Progenitor cell of endocrine pancreas (in vitro differentiated cells): ENCODE measurements at regions not wholly inside any gene's neighbourhood (a gene's known extent, or its start where the extent isn't known, plus 50 kb on each side); places are given as distances from the start of the nearest gene placed in this dataset.

Experiments
- DNase-seq: peaks from one replicate; pipeline ENCODE4 v3.0.0; 2021; ENCODE audit warnings: low spot score; ENCODE audit not compliant: unreplicated experiment
- H3K27ac Mint-ChIP-seq: 2 replicates; pipeline ENCODE4 v1.8.0; 2021; ENCODE audit warnings: mild to moderate bottlenecking, moderate library complexity, mixed read lengths
- H3K27me3 Mint-ChIP-seq: 2 replicates; pipeline ENCODE4 v1.8.0; 2021; ENCODE audit warnings: mixed read lengths
- H3K36me3 Mint-ChIP-seq: 2 replicates; pipeline ENCODE4 v1.8.0; 2022; ENCODE audit warnings: mixed read lengths; ENCODE audit not compliant: insufficient read depth
- H3K4me1 Mint-ChIP-seq: 2 replicates; pipeline ENCODE4 v1.8.0; 2021; ENCODE audit warnings: low read depth, mixed read lengths
- H3K4me3 Mint-ChIP-seq: 2 replicates; pipeline ENCODE4 v1.8.0; 2021; ENCODE audit warnings: low read depth, mild to moderate bottlenecking, moderate library complexity, mixed read lengths
- H3K9me3 Mint-ChIP-seq: 2 replicates; pipeline ENCODE4 v1.8.0; 2021; ENCODE audit warnings: low read depth, mixed read lengths
- CTCF ChIP-seq: fragments of 200-600 bp; sonication (generic); IDR thresholded peaks from one replicate; pipeline ENCODE4 v1.5.0; 2021; ENCODE audit warnings: antibody characterized with exemption, mild to moderate bottlenecking; ENCODE audit not compliant: unreplicated experiment

GRCh38 chr14:44654591-44654990 is 147.5 kb upstream of the FSCB start:
- no peak overlapping the region for H3K4me3 Mint-ChIP-seq
- peaks cover 3% of the 10 kb centered on the region for H3K9me3 Mint-ChIP-seq
- no peaks in the 10 kb centered on the region for H3K27me3 Mint-ChIP-seq
- no peak for DNase-seq
- H3K36me3 Mint-ChIP-seq, result no peaks in the 10 kb centered on the region
- H3K4me1 Mint-ChIP-seq, result peaks cover 22% of the 10 kb centered on the region
- TF ChIP-seq CTCF, result no peak
- no peak overlapping the region for H3K27ac Mint-ChIP-seq

- H3K27ac Mint-ChIP-seq, result no peak overlapping the region
- H3K9me3 Mint-ChIP-seq, result peaks cover 3% of the 10 kb centered on the region
- H3K27me3 Mint-ChIP-seq, result no peaks in the 10 kb centered on the region
- no peak overlapping the region for H3K4me3 Mint-ChIP-seq
- H3K4me1 Mint-ChIP-seq, result peaks cover 21% of the 10 kb centered on the region
- DNase-seq, result no peak
- TF ChIP-seq CTCF, result no peak
- H3K36me3 Mint-ChIP-seq, result no peaks in the 10 kb centered on the region
Observed at GRCh38 chr14:44653641-44654040, 146.6 kb upstream of the FSCB start.

- H3K27ac Mint-ChIP-seq, result no peak overlapping the region
- H3K27me3 Mint-ChIP-seq, result no peaks in the 10 kb centered on the region
- no peak overlapping the region for H3K4me3 Mint-ChIP-seq
- H3K9me3 Mint-ChIP-seq, result peaks cover 3% of the 10 kb centered on the region
- TF ChIP-seq CTCF, result no peak
- peaks cover 11% of the 10 kb centered on the region for H3K4me1 Mint-ChIP-seq
- DNase-seq, result no peak
- H3K36me3 Mint-ChIP-seq, result no peaks in the 10 kb centered on the region
Observed at GRCh38 chr14:44652640-44653039, 145.6 kb upstream of the FSCB start.

GRCh38 chr14:44649061-44649460 is 142.0 kb upstream of the FSCB start:
- Mint-ChIP-seq H3K4me3 (no peak overlapping the region), H3K4me1 (peaks cover 2% of the 10 kb centered on the region), H3K27me3 (no peaks in the 10 kb centered on the region), H3K9me3 (peaks cover 3% of the 10 kb centered on the region), H3K27ac (no peak overlapping the region), H3K36me3 (no peaks in the 10 kb centered on the region)
- DNase-seq, result no peak
- TF ChIP-seq CTCF, result no peak

GRCh38 chr14:44640416-44640815 is 133.3 kb upstream of the FSCB start:
- no peak for TF ChIP-seq CTCF
- H3K27ac Mint-ChIP-seq, result no peak overlapping the region
- H3K9me3 Mint-ChIP-seq, result no peaks in the 10 kb centered on the region
- no peaks in the 10 kb centered on the region for H3K4me1 Mint-ChIP-seq
- no peak for DNase-seq
- H3K27me3 Mint-ChIP-seq, result no peaks in the 10 kb centered on the region
- H3K36me3 Mint-ChIP-seq, result no peaks in the 10 kb centered on the region
- no peak overlapping the region for H3K4me3 Mint-ChIP-seq
